IPS DF 6.9 (cell line): ENCODE measurements at regions not wholly inside any gene's neighbourhood (a gene's known extent, or its start where the extent isn't known, plus 50 kb on each side); places are given as distances from the start of the nearest gene placed in this dataset.

Source experiments
- DNase-seq: peaks from one replicate; pipeline ENCODE4 v3.0.0-alpha.2; 2013; ENCODE audit warnings: low read depth, low spot score
- H3K27ac ChIP-seq: one replicate; pipeline ENCODE4 v1.5.1; 2013; ENCODE audit warnings: low read length, control low read depth
- H3K27me3 ChIP-seq: 2 replicates; pipeline ENCODE4 v1.6.1; 2013; ENCODE audit warnings: mild to moderate bottlenecking, low read length; ENCODE audit not compliant: control insufficient read depth, insufficient read depth
- H3K36me3 ChIP-seq: 2 replicates; pipeline ENCODE4 v1.6.1; 2013; ENCODE audit warnings: low read length; ENCODE audit not compliant: control insufficient read depth, insufficient read depth
- H3K4me1 ChIP-seq: 2 replicates; pipeline ENCODE4 v1.6.1; 2013; ENCODE audit warnings: low read length; ENCODE audit not compliant: control insufficient read depth, insufficient read depth
- H3K4me3 ChIP-seq: 2 replicates; pipeline ENCODE4 v1.5.1; 2013; ENCODE audit warnings: mild to moderate bottlenecking, low read length
- H3K9me3 ChIP-seq: 2 replicates; pipeline ENCODE4 v1.6.1; 2013; ENCODE audit warnings: low read length, inconsistent platforms; ENCODE audit not compliant: control insufficient read depth, insufficient read depth
- WGBS: extraction: QIAGEN DNeasy Blood & Tissue Kit; methylation state at CpG from one replicate; pipeline ENCODE4 v1.1.7; 2013; ENCODE audit warnings: mixed read lengths, missing lambda C conversion rate; ENCODE audit not compliant: insufficient read length, insufficient coverage; 5-methylcytosine and 5-hydroxymethylcytosine counted together

DNA sequence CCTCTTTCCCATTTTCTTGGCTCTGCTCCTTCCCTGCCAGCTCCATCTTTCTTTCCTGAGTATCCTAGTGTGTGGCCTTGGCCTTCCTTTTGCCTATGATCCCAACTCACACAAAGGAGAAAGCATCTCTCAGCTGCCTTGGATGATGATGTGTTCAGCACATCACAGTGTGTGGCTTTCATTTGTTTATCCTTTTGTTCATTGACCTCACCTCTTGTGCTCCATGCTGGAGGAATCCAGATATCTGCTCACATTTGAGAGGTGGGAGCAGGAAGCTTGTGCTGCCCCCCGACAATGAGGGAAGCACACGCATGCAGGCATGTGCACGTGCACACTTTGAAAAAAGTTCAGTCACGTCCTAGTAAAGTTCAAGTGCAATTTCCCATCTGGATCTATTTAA, 131.0 kb downstream of the SMIM20 start:
- H3K4me1 ChIP-seq, result peaks cover 2% of the 10 kb centered on the region; the same call in 1 of the 2 replicates
- H3K27me3 ChIP-seq, result no peaks in the 10 kb centered on the region
- WGBS, result no CpG with 5 or more reads among the region's 4 CpGs
- no peak for DNase-seq
- no peak overlapping the region for H3K27ac ChIP-seq
- H3K4me3 ChIP-seq, result no peak overlapping the region
- no peaks in the 10 kb centered on the region for H3K9me3 ChIP-seq
- H3K36me3 ChIP-seq, result no peaks in the 10 kb centered on the region

DNA sequence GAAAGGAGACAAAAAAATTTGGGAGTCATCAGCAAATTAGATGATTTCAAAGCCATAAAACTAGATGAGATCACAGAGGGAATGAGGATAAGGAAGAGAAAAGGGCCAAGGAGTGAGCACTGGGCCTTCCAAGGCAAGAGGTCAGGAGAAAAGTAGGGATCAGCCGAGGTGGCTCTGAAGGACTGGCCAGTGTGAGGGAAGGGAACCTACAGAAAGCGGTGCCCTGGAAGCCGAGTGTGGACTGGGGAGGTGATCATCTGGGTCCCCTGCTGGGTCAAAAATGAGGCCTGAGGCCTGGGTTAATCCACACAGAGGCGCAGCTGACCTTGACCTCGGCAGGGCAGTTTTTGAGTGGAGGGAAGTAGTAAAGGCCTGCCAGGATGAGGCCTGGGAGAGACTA, 133.8 kb downstream of the SMIM20 start:
- WGBS, result no CpG with 5 or more reads among the region's 5 CpGs
- H3K27ac ChIP-seq, result no peak overlapping the region

DNA sequence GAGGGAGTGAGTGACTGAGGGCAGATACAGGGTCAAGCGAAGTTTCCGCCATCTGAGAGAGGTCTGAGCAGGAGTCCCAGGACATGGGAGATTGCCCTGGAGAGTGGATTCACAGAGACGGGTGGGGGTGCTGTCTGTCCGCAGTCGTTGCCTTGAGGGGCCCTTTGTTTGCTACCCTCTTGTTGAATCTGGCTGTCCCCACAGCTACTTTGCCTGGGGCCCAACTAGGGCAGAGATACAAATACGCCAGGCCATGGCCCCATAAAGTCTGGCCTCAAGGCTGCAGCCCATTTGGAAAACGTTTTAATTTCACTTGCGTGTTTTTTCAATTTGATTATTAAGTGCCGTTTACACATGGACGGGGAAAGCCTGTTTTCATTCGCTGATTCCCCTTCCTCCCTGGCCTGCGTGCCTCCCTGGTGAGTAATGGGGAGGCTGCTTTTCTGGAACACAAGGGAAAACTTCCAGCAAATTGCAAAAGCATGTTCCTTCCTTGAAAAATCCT, 134.4 kb downstream of the SMIM20 start:
- H3K36me3 ChIP-seq, result no peaks in the 10 kb centered on the region
- H3K9me3 ChIP-seq, result no peaks in the 10 kb centered on the region
- no peak overlapping the region for H3K4me3 ChIP-seq
- no CpG with 5 or more reads among the region's 12 CpGs for WGBS
- peaks cover 2% of the 10 kb centered on the region; the same call in 1 of the 2 replicates for H3K4me1 ChIP-seq
- no peaks in the 10 kb centered on the region for H3K27me3 ChIP-seq
- no peak overlapping the region for H3K27ac ChIP-seq
- no peak for DNase-seq

More for the DNA sequence above, 133.8 kb downstream of the SMIM20 start:
- peaks cover 2% of the 10 kb centered on the region; the same call in 1 of the 2 replicates for H3K4me1 ChIP-seq
- DNase-seq, result no peak
- H3K9me3 ChIP-seq, result no peaks in the 10 kb centered on the region
- H3K36me3 ChIP-seq, result no peaks in the 10 kb centered on the region
- H3K27me3 ChIP-seq, result no peaks in the 10 kb centered on the region
- no peak overlapping the region for H3K4me3 ChIP-seq

DNA sequence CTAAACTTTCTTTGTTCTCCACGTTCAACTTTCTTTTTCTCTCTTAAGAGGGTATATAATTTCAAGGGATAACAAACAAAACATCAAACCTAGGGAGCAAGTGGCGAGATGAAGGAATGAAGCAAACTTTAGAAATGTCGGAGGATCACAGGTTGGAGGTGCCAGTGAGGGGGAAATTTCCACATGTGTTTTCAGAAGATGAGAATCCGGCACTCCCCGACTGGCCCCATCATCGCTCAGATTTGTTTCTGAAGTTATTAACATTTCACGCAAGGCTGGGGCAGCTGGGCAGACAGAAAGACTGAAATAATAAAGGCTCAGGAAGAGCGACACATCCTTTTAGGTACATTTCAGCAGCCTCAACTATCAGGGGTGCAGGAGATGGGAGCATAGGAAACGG, 134.9 kb downstream of the SMIM20 start:
- no CpG with 5 or more reads among the region's 9 CpGs for WGBS
- H3K4me1 ChIP-seq, result peaks cover 2% of the 10 kb centered on the region; the same call in 1 of the 2 replicates
- no peak overlapping the region for H3K27ac ChIP-seq
- no peaks in the 10 kb centered on the region for H3K36me3 ChIP-seq
- no peaks in the 10 kb centered on the region for H3K27me3 ChIP-seq
- DNase-seq, result no peak
- no peaks in the 10 kb centered on the region for H3K9me3 ChIP-seq
- H3K4me3 ChIP-seq, result no peak overlapping the region

DNA sequence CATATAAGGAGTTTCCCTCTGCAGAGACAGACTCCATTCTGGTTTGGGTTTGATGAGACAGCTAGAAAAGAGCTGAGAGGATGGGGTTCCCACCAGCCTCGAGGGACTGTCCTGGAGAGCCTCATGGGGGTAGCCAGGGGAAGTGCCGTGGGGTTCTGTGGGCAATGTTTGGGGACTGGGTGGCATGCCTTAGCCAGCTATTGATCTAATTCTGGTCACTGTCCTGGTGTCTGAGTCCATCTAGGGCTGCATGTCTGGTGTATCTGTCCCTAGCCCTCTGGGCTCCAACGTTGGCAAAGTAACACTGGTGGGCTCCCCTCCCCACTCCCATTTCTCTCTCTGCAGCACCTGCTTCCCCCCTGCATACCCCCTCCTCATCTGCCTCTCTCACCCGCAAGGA, 135.4 kb downstream of the SMIM20 start:
- DNase-seq, result no peak
- Histone ChIP-seq H3K27me3 (no peaks in the 10 kb centered on the region), H3K9me3 (no peaks in the 10 kb centered on the region), H3K36me3 (no peaks in the 10 kb centered on the region), H3K4me3 (no peak overlapping the region), H3K4me1 (peaks cover 2% of the 10 kb centered on the region; the same call in 1 of the 2 replicates), H3K27ac (no peak overlapping the region)
- WGBS, result no CpG with 5 or more reads among the region's 4 CpGs

DNA sequence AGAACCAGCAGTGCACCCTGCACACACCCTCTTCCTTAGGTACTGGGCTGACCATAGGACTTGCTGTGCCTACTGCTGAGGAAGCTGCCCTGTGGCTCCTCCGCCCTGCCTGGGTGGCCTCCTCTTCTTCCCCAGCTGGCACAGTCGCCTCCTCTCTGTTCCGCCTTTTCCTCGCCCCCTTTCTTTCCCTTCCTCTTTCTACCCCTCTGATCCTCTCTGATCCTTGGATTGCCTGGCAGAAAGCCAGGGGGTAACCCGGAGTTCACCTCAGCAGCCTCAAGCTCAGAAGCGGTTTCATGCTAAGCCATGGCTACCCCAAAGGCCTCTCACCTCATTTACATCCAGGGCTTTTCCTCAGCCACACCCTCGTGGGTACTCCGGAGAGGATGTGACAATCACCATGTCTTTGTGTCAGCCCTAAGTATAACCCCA, 136.2 kb downstream of the SMIM20 start:
- H3K4me3 ChIP-seq, result no peak overlapping the region
- no peaks in the 10 kb centered on the region for H3K36me3 ChIP-seq
- WGBS, result no CpG with 5 or more reads among the region's 8 CpGs
- peaks cover 2% of the 10 kb centered on the region; the same call in 1 of the 2 replicates for H3K4me1 ChIP-seq
- H3K27ac ChIP-seq, result no peak overlapping the region
- no peaks in the 10 kb centered on the region for H3K9me3 ChIP-seq
- no peaks in the 10 kb centered on the region for H3K27me3 ChIP-seq
- DNase-seq, result no peak

DNA sequence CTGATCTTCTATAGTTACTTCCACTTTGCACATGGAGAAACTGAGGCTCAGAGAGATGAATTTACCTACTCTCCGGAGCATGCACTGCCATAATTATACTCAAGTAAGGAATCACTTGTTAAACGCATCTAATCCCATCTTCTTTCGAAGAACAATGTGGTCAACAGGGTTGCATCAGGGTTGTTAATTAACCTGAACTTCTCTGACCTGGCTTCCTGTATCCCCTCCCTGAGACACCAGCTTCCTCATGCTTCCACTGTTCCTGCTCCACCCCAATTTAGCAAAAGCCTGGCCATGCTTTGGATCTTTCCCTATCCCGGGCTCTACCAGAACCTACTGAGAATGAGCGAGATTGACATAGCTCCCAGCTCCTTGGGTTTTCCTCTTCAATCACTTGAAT, 136.7 kb downstream of the SMIM20 start:
- DNase-seq, result no peak
- Histone ChIP-seq H3K27me3 (no peaks in the 10 kb centered on the region), H3K36me3 (no peaks in the 10 kb centered on the region), H3K4me3 (no peak overlapping the region), H3K9me3 (no peaks in the 10 kb centered on the region), H3K27ac (no peak overlapping the region), H3K4me1 (peaks cover 2% of the 10 kb centered on the region; the same call in 1 of the 2 replicates)
- no CpG with 5 or more reads among the region's 5 CpGs for WGBS

DNA sequence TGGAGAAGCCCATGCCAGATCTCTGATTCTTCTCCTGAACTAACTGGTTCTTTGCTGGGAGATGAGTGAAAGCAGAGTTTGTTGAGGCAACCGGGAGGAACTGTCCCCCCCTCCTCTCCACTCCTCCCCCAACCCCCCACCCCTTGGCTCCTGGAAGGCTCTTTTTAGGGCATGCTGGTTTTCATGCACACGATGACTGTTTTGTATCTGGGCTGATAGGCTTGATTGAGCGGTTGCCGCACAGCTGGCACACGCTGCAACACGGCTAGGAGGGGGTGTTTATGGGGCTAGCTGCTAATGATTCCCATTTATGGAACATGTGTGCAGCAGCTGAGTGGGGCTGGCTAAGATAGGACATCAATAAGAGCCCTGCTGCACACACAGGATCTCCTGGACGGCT, 137.2 kb downstream of the SMIM20 start:
- Histone ChIP-seq H3K4me1 (peaks cover 2% of the 10 kb centered on the region; the same call in 1 of the 2 replicates), H3K27ac (no peak overlapping the region), H3K27me3 (no peaks in the 10 kb centered on the region), H3K36me3 (no peaks in the 10 kb centered on the region), H3K4me3 (no peak overlapping the region), H3K9me3 (no peaks in the 10 kb centered on the region)
- WGBS, result no CpG with 5 or more reads among the region's 7 CpGs
- no peak for DNase-seq

DNA sequence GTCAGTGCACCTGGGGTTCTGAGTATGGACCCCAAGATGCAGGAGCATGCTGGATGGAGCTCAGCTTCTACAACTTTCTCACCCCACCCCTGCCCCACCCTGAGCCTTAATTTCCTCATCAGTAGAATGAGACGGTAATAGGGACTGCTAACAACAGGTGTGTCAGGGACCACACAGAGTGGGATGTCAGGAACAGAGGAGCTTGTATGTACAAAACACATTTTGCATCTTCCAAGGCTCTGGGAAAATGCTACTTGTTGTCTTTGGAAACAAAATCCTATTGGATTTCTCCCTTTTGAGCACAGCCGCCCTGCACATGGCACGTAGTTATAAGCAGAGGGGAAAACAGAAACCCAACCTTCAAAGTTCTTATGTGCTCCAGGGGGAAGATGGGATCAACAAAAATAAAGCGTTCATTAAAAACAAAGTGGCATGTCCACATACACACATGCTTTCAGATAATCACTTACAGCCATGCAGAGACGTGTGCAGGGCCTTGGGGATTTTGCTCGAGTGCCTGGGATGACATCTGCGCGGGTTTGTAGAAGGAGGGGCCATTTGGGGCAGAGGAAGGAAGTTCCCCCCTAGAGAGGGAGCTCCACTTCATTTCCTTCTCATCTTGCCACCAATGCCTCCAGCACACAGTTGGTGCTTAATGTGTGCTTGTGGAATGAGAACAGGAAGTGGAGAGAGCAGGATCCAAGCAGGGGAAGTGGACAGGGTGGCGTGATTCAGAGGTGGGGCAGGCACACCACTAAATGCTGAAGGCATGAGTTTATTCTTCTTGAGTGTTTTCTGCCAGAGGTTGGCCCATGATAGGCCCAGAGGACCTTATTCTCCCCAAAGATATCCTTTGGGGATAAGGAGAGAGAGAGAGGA, 138.9 kb downstream of the SMIM20 start:
- DNase-seq, result no peak
- H3K27ac ChIP-seq, result no peak overlapping the region

DNA sequence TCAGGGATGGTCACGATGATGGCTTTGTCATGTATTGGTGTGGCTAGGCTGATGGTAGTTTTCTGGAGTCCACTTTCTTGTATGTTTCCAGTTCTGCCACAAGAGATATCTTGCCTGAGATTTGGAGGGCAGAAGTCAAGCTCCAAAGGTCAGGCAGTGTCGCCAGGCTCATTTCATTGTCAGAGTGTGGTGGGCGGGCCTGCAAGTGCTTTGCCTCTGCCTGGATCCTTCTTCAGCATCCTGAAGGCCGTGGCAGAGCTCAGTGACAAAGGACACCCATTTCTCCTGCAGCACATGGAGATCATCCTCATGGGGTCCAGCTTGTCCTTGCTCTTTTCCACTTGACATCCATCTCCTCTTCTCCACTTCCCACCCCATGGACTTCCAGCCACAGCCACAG, 139.7 kb downstream of the SMIM20 start:
- no CpG with 5 or more reads among the region's 4 CpGs for WGBS
- Histone ChIP-seq H3K4me3 (no peak overlapping the region), H3K27ac (no peak overlapping the region), H3K27me3 (no peaks in the 10 kb centered on the region), H3K36me3 (no peaks in the 10 kb centered on the region), H3K4me1 (no peaks in the 10 kb centered on the region), H3K9me3 (no peaks in the 10 kb centered on the region)
- no peak for DNase-seq

More for the DNA sequence above, 138.9 kb downstream of the SMIM20 start:
- Histone ChIP-seq H3K36me3 (no peaks in the 10 kb centered on the region), H3K4me3 (no peak overlapping the region), H3K9me3 (no peaks in the 10 kb centered on the region), H3K27me3 (no peaks in the 10 kb centered on the region), H3K4me1 (peaks cover 2% of the 10 kb centered on the region; the same call in 1 of the 2 replicates)
- WGBS, result no CpG with 5 or more reads among the region's 9 CpGs
